GM23338 (cell line): ENCODE measurements at regions not wholly inside any gene's neighbourhood (a gene's known extent, or its start where the extent isn't known, plus 50 kb on each side); places are given as distances from the start of the nearest gene placed in this dataset.

Experiments used
- CREB1 ChIP-seq: fragments of 250-450 bp; sonication (Bioruptor Pico); IDR thresholded peaks from 2 replicates; pipeline ENCODE4 v1.5.0; 2020; ENCODE audit warnings: low read depth, mild to moderate bottlenecking, moderate library complexity
- CTCF ChIP-seq, 2 experiments: fragments of 200-600 bp in 1 of 2; sonication (generic) in 1 of 2; conservative IDR thresholded peaks; 2 replicates each; pipeline versions ENCODE4 v1.5.1 to v1.6.1; 2016 to 2017; ENCODE audit warnings: antibody characterized with exemption in 2 of 2, low read depth in 2 of 2, mild to moderate bottlenecking in 2 of 2, moderate library complexity in 1 of 2
- ETS1 ChIP-seq: IDR thresholded peaks from 2 replicates; pipeline ENCODE4 v1.6.1; 2016; ENCODE audit warnings: antibody characterized with exemption
- EZH2 ChIP-seq: fragments of 200-600 bp; sonication (generic); IDR thresholded peaks from one replicate; pipeline ENCODE4 v1.8.0; 2017; ENCODE audit warnings: antibody characterized with exemption, mild to moderate bottlenecking, low read depth; ENCODE audit not compliant: unreplicated experiment
- EZH2phosphoT487 ChIP-seq: fragments of 200-600 bp; sonication (generic); IDR thresholded peaks from one replicate; pipeline ENCODE4 v1.8.1; 2018; ENCODE audit warnings: antibody characterized with exemption; ENCODE audit not compliant: unreplicated experiment
- JUNB ChIP-seq: IDR thresholded peaks from one replicate; pipeline ENCODE4 v1.6.1; 2016; ENCODE audit warnings: antibody characterized with exemption; ENCODE audit not compliant: unreplicated experiment
- POLR2AphosphoS5 ChIP-seq: IDR thresholded peaks from 2 replicates; pipeline ENCODE4 v1.6.1; 2016; ENCODE audit warnings: antibody characterized with exemption, low read depth
- REST ChIP-seq: IDR thresholded peaks from one replicate; pipeline ENCODE4 v1.6.1; 2018; ENCODE audit warnings: antibody characterized with exemption; ENCODE audit not compliant: unreplicated experiment
- STAT1 ChIP-seq: IDR thresholded peaks from one replicate; pipeline ENCODE4 v1.6.1; 2016; ENCODE audit warnings: antibody characterized with exemption; ENCODE audit not compliant: unreplicated experiment
- ZNF114 ChIP-seq: fragments of 250-450 bp; sonication (Bioruptor Pico); IDR thresholded peaks from 2 replicates; pipeline ENCODE4 v1.5.0; 2020; ENCODE audit warnings: mild to moderate bottlenecking, moderate library complexity
- ZNF331 ChIP-seq: fragments of 250-450 bp; sonication (Bioruptor Pico); IDR thresholded peaks from 2 replicates; pipeline ENCODE4 v1.5.0; 2020; ENCODE audit warnings: low read depth, mild to moderate bottlenecking, moderate library complexity
- TF ChIP-seq, protein P1 (sequence below): fragments of 250-450 bp; sonication (Bioruptor Pico); IDR thresholded peaks from 2 replicates; pipeline ENCODE4 v1.5.0; 2020; ENCODE audit warnings: mild to moderate bottlenecking, moderate library complexity

DNA sequence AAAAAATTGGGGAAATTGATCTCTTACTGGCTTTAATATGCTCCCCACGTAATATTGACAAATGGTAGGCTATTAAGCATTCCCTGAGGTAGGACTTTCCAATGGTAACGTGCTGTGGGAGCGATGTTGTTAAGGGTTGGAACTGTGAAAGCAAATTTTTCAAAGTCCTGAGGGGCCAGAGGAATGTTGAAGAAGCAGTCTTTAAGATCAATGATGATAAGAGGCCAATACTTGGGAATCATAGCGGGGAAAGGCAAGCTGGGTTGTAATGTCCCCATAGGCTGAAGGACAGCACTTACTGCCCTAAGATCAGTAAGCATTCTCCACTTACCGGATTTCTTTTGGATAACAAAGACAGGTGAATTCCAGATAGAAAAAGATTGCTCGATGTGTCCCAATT, 69.6 kb upstream of the ARL4D start:
- no peak for TF ChIP-seq CTCF (conservative IDR thresholded peaks at IDR 0.05; ENCODE audit: low read depth in 2 of 2)
- no peak for TF ChIP-seq EZH2
- TF ChIP-seq ZNF331 (CRISPR knock-in tag): no peak
- no peak for TF ChIP-seq CREB1 (CRISPR knock-in tag)
- no peak for TF ChIP-seq POLR2AphosphoS5
- TF ChIP-seq ZNF114: no peak
- no peak for TF ChIP-seq EZH2phosphoT487
- TF ChIP-seq ETS1: no peak
- TF ChIP-seq REST: no peak
- TF ChIP-seq, protein P1, sequence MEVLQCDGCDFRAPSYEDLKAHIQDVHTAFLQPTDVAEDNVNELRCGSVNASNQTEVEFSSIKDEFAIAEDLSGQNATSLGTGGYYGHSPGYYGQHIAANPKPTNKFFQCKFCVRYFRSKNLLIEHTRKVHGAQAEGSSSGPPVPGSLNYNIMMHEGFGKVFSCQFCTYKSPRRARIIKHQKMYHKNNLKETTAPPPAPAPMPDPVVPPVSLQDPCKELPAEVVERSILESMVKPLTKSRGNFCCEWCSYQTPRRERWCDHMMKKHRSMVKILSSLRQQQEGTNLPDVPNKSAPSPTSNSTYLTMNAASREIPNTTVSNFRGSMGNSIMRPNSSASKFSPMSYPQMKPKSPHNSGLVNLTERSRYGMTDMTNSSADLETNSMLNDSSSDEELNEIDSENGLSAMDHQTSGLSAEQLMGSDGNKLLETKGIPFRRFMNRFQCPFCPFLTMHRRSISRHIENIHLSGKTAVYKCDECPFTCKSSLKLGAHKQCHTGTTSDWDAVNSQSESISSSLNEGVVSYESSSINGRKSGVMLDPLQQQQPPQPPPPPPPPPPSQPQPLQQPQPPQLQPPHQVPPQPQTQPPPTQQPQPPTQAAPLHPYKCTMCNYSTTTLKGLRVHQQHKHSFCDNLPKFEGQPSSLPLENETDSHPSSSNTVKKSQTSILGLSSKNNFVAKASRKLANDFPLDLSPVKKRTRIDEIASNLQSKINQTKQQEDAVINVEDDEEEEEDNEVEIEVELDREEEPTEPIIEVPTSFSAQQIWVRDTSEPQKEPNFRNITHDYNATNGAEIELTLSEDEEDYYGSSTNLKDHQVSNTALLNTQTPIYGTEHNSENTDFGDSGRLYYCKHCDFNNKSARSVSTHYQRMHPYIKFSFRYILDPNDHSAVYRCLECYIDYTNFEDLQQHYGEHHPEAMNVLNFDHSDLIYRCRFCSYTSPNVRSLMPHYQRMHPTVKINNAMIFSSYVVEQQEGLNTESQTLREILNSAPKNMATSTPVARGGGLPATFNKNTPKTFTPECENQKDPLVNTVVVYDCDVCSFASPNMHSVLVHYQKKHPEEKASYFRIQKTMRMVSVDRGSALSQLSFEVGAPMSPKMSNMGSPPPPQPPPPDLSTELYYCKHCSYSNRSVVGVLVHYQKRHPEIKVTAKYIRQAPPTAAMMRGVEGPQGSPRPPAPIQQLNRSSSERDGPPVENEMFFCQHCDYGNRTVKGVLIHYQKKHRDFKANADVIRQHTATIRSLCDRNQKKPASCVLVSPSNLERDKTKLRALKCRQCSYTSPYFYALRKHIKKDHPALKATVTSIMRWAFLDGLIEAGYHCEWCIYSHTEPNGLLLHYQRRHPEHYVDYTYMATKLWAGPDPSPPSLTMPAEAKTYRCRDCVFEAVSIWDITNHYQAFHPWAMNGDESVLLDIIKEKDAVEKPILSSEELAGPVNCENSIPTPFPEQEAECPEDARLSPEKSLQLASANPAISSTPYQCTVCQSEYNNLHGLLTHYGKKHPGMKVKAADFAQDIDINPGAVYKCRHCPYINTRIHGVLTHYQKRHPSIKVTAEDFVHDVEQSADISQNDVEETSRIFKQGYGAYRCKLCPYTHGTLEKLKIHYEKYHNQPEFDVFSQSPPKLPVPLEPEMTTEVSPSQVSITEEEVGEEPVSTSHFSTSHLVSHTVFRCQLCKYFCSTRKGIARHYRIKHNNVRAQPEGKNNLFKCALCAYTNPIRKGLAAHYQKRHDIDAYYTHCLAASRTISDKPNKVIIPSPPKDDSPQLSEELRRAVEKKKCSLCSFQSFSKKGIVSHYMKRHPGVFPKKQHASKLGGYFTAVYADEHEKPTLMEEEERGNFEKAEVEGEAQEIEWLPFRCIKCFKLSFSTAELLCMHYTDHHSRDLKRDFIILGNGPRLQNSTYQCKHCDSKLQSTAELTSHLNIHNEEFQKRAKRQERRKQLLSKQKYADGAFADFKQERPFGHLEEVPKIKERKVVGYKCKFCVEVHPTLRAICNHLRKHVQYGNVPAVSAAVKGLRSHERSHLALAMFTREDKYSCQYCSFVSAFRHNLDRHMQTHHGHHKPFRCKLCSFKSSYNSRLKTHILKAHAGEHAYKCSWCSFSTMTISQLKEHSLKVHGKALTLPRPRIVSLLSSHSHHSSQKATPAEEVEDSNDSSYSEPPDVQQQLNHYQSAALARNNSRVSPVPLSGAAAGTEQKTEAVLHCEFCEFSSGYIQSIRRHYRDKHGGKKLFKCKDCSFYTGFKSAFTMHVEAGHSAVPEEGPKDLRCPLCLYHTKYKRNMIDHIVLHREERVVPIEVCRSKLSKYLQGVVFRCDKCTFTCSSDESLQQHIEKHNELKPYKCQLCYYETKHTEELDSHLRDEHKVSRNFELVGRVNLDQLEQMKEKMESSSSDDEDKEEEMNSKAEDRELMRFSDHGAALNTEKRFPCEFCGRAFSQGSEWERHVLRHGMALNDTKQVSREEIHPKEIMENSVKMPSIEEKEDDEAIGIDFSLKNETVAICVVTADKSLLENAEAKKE (CRISPR knock-in tag): no peak
- no peak for TF ChIP-seq JUNB
- TF ChIP-seq STAT1: no peak
